ENCODE measurements at regions not wholly inside any gene's neighbourhood (a gene's known extent, or its start where the extent isn't known, plus 50 kb on each side); places are given as distances from the start of the nearest gene placed in this dataset.

GRCh38 chr3:177563243-177563780 lies 366.0 kb upstream of the TBL1XR1 start:
- 100% methylated on average over 2 of the region's 3 CpGs for WGBS
- H3K9ac ChIP-seq (ENCODE audit: low read depth, low read length), result no peak overlapping the region
- H3K36me3 ChIP-seq (ENCODE audit: insufficient read depth, low read length), result no peaks in the 10 kb centered on the region
- H3K9me3 ChIP-seq (ENCODE audit: insufficient read depth, low read depth, low read length), result no peaks in the 10 kb centered on the region
- peaks cover 8% of the 10 kb centered on the region for H3K4me1 ChIP-seq (ENCODE audit: insufficient read depth, low read length)
- no peaks in the 10 kb centered on the region for H3K27me3 ChIP-seq (ENCODE audit: insufficient read depth, low read length)
- no peak overlapping the region for H3K27ac ChIP-seq (ENCODE audit: low read depth, low read length)
- H3K4me3 ChIP-seq (ENCODE audit: low read length), result no peak overlapping the region

- peaks cover 8% of the 10 kb centered on the region for H3K4me1 ChIP-seq (ENCODE audit: insufficient read depth, low read length)
- H3K36me3 ChIP-seq (ENCODE audit: insufficient read depth, low read length), result no peaks in the 10 kb centered on the region
- no peak overlapping the region for H3K9ac ChIP-seq (ENCODE audit: low read depth, low read length)
- no peak overlapping the region for H3K4me3 ChIP-seq (ENCODE audit: low read length)
- 62% methylated on average over 3 of the region's 3 CpGs for WGBS
- no peaks in the 10 kb centered on the region for H3K9me3 ChIP-seq (ENCODE audit: insufficient read depth, low read depth, low read length)
- H3K27ac ChIP-seq (ENCODE audit: low read depth, low read length), result no peak overlapping the region
- no peaks in the 10 kb centered on the region for H3K27me3 ChIP-seq (ENCODE audit: insufficient read depth, low read length)
Measured at GRCh38 chr3:177563792-177564191, 366.5 kb upstream of the TBL1XR1 start.

GRCh38 chr3:177565981-177566380 lies 368.7 kb upstream of the TBL1XR1 start:
- Histone ChIP-seq H3K36me3 (ENCODE audit: insufficient read depth, low read length) (no peaks in the 10 kb centered on the region), H3K4me3 (ENCODE audit: low read length) (no peak overlapping the region), H3K27me3 (ENCODE audit: insufficient read depth, low read length) (no peaks in the 10 kb centered on the region), H3K27ac (ENCODE audit: low read depth, low read length) (no peak overlapping the region), H3K4me1 (ENCODE audit: insufficient read depth, low read length) (peaks cover 8% of the 10 kb centered on the region), H3K9me3 (ENCODE audit: insufficient read depth, low read depth, low read length) (no peaks in the 10 kb centered on the region), H3K9ac (ENCODE audit: low read depth, low read length) (no peak overlapping the region)
- WGBS, result 94% methylated on average over 2 of the region's 2 CpGs

GRCh38 chr3:177567833-177568232 lies 370.6 kb upstream of the TBL1XR1 start:
- no peaks in the 10 kb centered on the region for H3K36me3 ChIP-seq (ENCODE audit: insufficient read depth, low read length)
- WGBS, result 91% methylated on average over 1 of the region's 1 CpG
- H3K27ac ChIP-seq (ENCODE audit: low read depth, low read length), result no peak overlapping the region
- no peak overlapping the region for H3K9ac ChIP-seq (ENCODE audit: low read depth, low read length)
- no peaks in the 10 kb centered on the region for H3K9me3 ChIP-seq (ENCODE audit: insufficient read depth, low read depth, low read length)
- peaks cover 14% of the 10 kb centered on the region for H3K4me1 ChIP-seq (ENCODE audit: insufficient read depth, low read length)
- no peak overlapping the region for H3K4me3 ChIP-seq (ENCODE audit: low read length)
- H3K27me3 ChIP-seq (ENCODE audit: insufficient read depth, low read length), result no peaks in the 10 kb centered on the region

GRCh38 chr3:177569193-177569592 lies 371.9 kb upstream of the TBL1XR1 start:
- H3K9me3 ChIP-seq (ENCODE audit: insufficient read depth, low read depth, low read length), result no peaks in the 10 kb centered on the region
- H3K9ac ChIP-seq (ENCODE audit: low read depth, low read length), result no peak overlapping the region
- WGBS, result 97% methylated on average over 4 of the region's 4 CpGs
- no peak overlapping the region for H3K27ac ChIP-seq (ENCODE audit: low read depth, low read length)
- H3K4me1 ChIP-seq (ENCODE audit: insufficient read depth, low read length), result peaks cover 7% of the 10 kb centered on the region
- no peaks in the 10 kb centered on the region for H3K27me3 ChIP-seq (ENCODE audit: insufficient read depth, low read length)
- no peaks in the 10 kb centered on the region for H3K36me3 ChIP-seq (ENCODE audit: insufficient read depth, low read length)
- H3K4me3 ChIP-seq (ENCODE audit: low read length), result no peak overlapping the region

- Histone ChIP-seq H3K4me1 (ENCODE audit: insufficient read depth, low read length) (peaks cover 12% of the 10 kb centered on the region; the same call in 1 of the 2 replicates), H3K27me3 (ENCODE audit: insufficient read depth, low read length) (no peaks in the 10 kb centered on the region), H3K9ac (ENCODE audit: low read depth, low read length) (no peak overlapping the region), H3K9me3 (ENCODE audit: insufficient read depth, low read depth, low read length) (no peaks in the 10 kb centered on the region), H3K4me3 (ENCODE audit: low read length) (no peak overlapping the region), H3K36me3 (ENCODE audit: insufficient read depth, low read length) (no peaks in the 10 kb centered on the region), H3K27ac (ENCODE audit: low read depth, low read length) (no peak overlapping the region)
- WGBS, result 98% methylated on average over 4 of the region's 4 CpGs
Measured at GRCh38 chr3:177569875-177570657, 372.8 kb upstream of the TBL1XR1 start.

- no peaks in the 10 kb centered on the region for H3K36me3 ChIP-seq (ENCODE audit: insufficient read depth, low read length)
- H3K4me1 ChIP-seq (ENCODE audit: insufficient read depth, low read length), result peaks cover 12% of the 10 kb centered on the region; the same call in 1 of the 2 replicates
- H3K9me3 ChIP-seq (ENCODE audit: insufficient read depth, low read depth, low read length), result no peaks in the 10 kb centered on the region
- no peak overlapping the region for H3K27ac ChIP-seq (ENCODE audit: low read depth, low read length)
- WGBS, result 86% methylated on average over 1 of the region's 1 CpG
- H3K9ac ChIP-seq (ENCODE audit: low read depth, low read length), result no peak overlapping the region
- no peaks in the 10 kb centered on the region for H3K27me3 ChIP-seq (ENCODE audit: insufficient read depth, low read length)
- H3K4me3 ChIP-seq (ENCODE audit: low read length), result no peak overlapping the region
Measured at GRCh38 chr3:177571271-177571943, 374.1 kb upstream of the TBL1XR1 start.

- no peak overlapping the region for H3K4me3 ChIP-seq (ENCODE audit: low read length)
- H3K9me3 ChIP-seq (ENCODE audit: insufficient read depth, low read depth, low read length), result no peaks in the 10 kb centered on the region
- no peaks in the 10 kb centered on the region for H3K27me3 ChIP-seq (ENCODE audit: insufficient read depth, low read length)
- H3K27ac ChIP-seq (ENCODE audit: low read depth, low read length), result no peak overlapping the region
- H3K9ac ChIP-seq (ENCODE audit: low read depth, low read length), result no peak overlapping the region
- peaks cover 12% of the 10 kb centered on the region; the same call in 1 of the 2 replicates for H3K4me1 ChIP-seq (ENCODE audit: insufficient read depth, low read length)
- WGBS, result 55% methylated on average over 3 of the region's 3 CpGs
- H3K36me3 ChIP-seq (ENCODE audit: insufficient read depth, low read length), result no peaks in the 10 kb centered on the region
Measured at GRCh38 chr3:177571944-177572315, 374.6 kb upstream of the TBL1XR1 start.

- 50% methylated on average over 7 of the region's 7 CpGs for WGBS
- peaks cover 12% of the 10 kb centered on the region; the same call in 1 of the 2 replicates for H3K4me1 ChIP-seq (ENCODE audit: insufficient read depth, low read length)
- H3K27ac ChIP-seq (ENCODE audit: low read depth, low read length), result no peak overlapping the region
- no peaks in the 10 kb centered on the region for H3K36me3 ChIP-seq (ENCODE audit: insufficient read depth, low read length)
- H3K27me3 ChIP-seq (ENCODE audit: insufficient read depth, low read length), result no peaks in the 10 kb centered on the region
- no peaks in the 10 kb centered on the region for H3K9me3 ChIP-seq (ENCODE audit: insufficient read depth, low read depth, low read length)
- H3K9ac ChIP-seq (ENCODE audit: low read depth, low read length), result no peak overlapping the region
- no peak overlapping the region for H3K4me3 ChIP-seq (ENCODE audit: low read length)
Measured at GRCh38 chr3:177574222-177574856, 377.1 kb upstream of the TBL1XR1 start.

- Histone ChIP-seq H3K9me3 (ENCODE audit: insufficient read depth, low read depth, low read length) (no peaks in the 10 kb centered on the region), H3K27ac (ENCODE audit: low read depth, low read length) (no peak overlapping the region), H3K9ac (ENCODE audit: low read depth, low read length) (no peak overlapping the region), H3K4me3 (ENCODE audit: low read length) (no peak overlapping the region), H3K27me3 (ENCODE audit: insufficient read depth, low read length) (no peaks in the 10 kb centered on the region), H3K4me1 (ENCODE audit: insufficient read depth, low read length) (peaks cover 10% of the 10 kb centered on the region; the same call in 1 of the 2 replicates), H3K36me3 (ENCODE audit: insufficient read depth, low read length) (no peaks in the 10 kb centered on the region)
- 91% methylated on average over 4 of the region's 4 CpGs for WGBS
Measured at GRCh38 chr3:177576746-177577145, 379.5 kb upstream of the TBL1XR1 start.

GRCh38 chr3:177578488-177578887 lies 381.2 kb upstream of the TBL1XR1 start:
- H3K27ac ChIP-seq (ENCODE audit: low read depth, low read length), result no peak overlapping the region
- H3K4me3 ChIP-seq (ENCODE audit: low read length), result no peak overlapping the region
- no peak overlapping the region for H3K9ac ChIP-seq (ENCODE audit: low read depth, low read length)
- H3K9me3 ChIP-seq (ENCODE audit: insufficient read depth, low read depth, low read length), result no peaks in the 10 kb centered on the region
- H3K27me3 ChIP-seq (ENCODE audit: insufficient read depth, low read length), result no peaks in the 10 kb centered on the region
- 92% methylated on average over 3 of the region's 6 CpGs for WGBS
- peaks cover 5% of the 10 kb centered on the region; the same call in 1 of the 2 replicates for H3K4me1 ChIP-seq (ENCODE audit: insufficient read depth, low read length)
- H3K36me3 ChIP-seq (ENCODE audit: insufficient read depth, low read length), result no peaks in the 10 kb centered on the region

Data from HUES64 (cell line).